GM23248 (cell line): ENCODE measurements at regions not wholly inside any gene's neighbourhood (a gene's known extent, or its start where the extent isn't known, plus 50 kb on each side); places are given as distances from the start of the nearest gene placed in this dataset.

ENCODE experiments used
- EZH2 ChIP-seq: fragments of 200-600 bp; sonication (generic); IDR thresholded peaks from 2 replicates; pipeline ENCODE4 v1.6.1; 2018; ENCODE audit warnings: antibody characterized with exemption, mild to moderate bottlenecking; ENCODE audit not compliant: insufficient read depth, poor library complexity, severe bottlenecking
- EZH2phosphoT487 ChIP-seq: fragments of 200-600 bp; sonication (generic); IDR thresholded peaks from 2 replicates; pipeline ENCODE4 v1.6.1; 2018; ENCODE audit warnings: antibody characterized with exemption, moderate library complexity, mild to moderate bottlenecking, low read depth; ENCODE audit not compliant: insufficient read depth

GRCh38 chr13:53821632-53822031 is 793.0 kb downstream of the OLFM4 start:
- TF ChIP-seq EZH2 (no peak), EZH2phosphoT487 (no peak)
